Stimulated activated naive B cell treated with anti-CD40 and anti-IgM and Interleukin-4, amounts not matched to agents 10 μg/mL and 1 μg/mL and 100 μg/mL, for 72 hours (primary cell): ENCODE measurements at regions not wholly inside any gene's neighbourhood (a gene's known extent, or its start where the extent isn't known, plus 50 kb on each side); places are given as distances from the start of the nearest gene placed in this dataset.

Experiments used
- ATAC-seq, 2 donors: fragments of 150-1000 bp; cut with Tn5 transposase; replicated peaks; 2 replicates each; pipeline ENCODE4 v1.10.0; 2021; ENCODE audit warnings: moderate library complexity in 1 of 2
- DNase-seq: peaks from one replicate; pipeline ENCODE4 v3.0.0; 2021
- H3K27ac Mint-ChIP-seq: one replicate; pipeline ENCODE4 v1.8.0; 2022; ENCODE audit warnings: mild to moderate bottlenecking, mixed read lengths
- H3K27me3 Mint-ChIP-seq, 2 donors: one replicate each; pipeline ENCODE4 v1.8.0; 2022; ENCODE audit warnings: mixed read lengths in 2 of 2
- H3K36me3 Mint-ChIP-seq, 2 donors: one replicate each; pipeline ENCODE4 v1.8.0; 2022; ENCODE audit warnings: mixed read lengths in 2 of 2, mild to moderate bottlenecking in 1 of 2
- H3K4me1 Mint-ChIP-seq, 2 donors: one replicate each; pipeline ENCODE4 v1.8.0; 2022; ENCODE audit warnings: mixed read lengths in 2 of 2, mild to moderate bottlenecking in 1 of 2
- H3K4me3 Mint-ChIP-seq, 2 donors: one replicate each; pipeline ENCODE4 v1.8.0; 2022; ENCODE audit warnings: mild to moderate bottlenecking in 2 of 2, mixed read lengths in 2 of 2, moderate library complexity in 1 of 2
- H3K9me3 Mint-ChIP-seq, 2 donors: one replicate each; pipeline ENCODE4 v1.8.0; 2022; ENCODE audit warnings: mixed read lengths in 2 of 2, mild to moderate bottlenecking in 1 of 2

DNA sequence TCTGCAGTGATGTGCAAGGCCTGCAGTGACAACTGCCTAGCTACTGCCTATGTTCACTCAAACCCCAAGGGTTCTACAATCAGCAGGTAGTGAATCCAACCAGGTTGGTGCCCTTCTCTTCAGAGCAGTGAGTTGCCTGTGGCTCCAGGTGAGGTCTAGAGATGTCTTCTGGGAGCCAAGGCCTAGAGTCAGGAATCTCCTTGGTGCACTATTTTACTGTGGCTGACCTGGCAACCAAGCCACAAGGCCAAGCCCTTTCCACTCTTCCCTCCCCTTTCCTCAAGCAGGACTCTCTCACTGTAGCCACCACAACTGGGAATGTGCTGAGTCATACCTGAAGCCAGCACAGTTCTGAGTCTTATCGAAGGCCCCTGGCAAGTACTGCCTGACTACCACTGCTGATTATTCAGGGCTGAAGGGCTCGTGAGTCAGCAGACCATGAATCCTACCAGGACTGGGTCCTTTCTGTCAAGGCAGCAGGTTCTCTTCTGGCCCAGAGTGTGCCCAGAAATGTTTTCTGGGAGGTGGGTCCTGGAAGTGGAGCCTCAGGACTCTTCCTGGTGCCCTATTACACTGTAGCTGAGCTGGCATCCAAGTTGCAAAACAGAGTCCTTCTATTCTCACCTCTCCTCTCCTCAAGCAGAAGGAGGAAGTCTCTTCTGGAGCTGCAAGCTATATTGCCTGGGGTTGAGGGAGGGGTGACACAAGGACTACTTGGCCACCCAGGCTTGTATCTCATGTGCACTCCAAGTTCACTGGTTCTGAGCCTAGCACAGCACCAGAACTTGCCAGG lies 111.6 kb downstream of the BTC start:
- Mint-ChIP-seq H3K27ac (no peak overlapping the region), H3K27me3 (peaks cover 25 to 26% of the 10 kb centered on the region in 2 donors), H3K4me1 (no peaks in the 10 kb centered on the region), H3K36me3 (no peaks in the 10 kb centered on the region), H3K4me3 (no peak overlapping the region), H3K9me3 (peaks cover 0 to 4% of the 10 kb centered on the region in 2 donors)
- ATAC-seq, result no peak
- no peak for DNase-seq

DNA sequence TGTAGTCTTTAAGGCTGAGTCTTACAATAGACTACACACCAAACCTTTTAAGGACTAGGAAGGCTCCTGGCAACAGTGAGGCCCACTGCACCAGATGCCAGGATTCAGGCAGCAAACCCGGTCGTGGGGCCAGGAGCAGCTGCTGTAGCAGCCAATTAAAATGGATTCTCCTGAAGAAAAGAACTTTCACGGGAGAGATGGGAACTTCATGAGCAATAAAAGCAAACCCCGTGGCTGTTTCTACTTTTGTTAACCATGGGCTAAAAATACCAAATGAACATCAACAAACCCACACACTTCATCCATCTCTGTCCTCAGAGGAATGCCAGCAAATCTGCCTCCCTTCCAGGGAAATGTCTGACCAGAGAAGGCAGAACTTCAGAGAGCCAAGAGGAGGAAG lies 101.4 kb downstream of the BTC start:
- H3K36me3 Mint-ChIP-seq, result no peaks in the 10 kb centered on the region
- H3K27ac Mint-ChIP-seq, result no peak overlapping the region
- DNase-seq (no peak), ATAC-seq (no peak)
- H3K4me1 Mint-ChIP-seq, result no peaks in the 10 kb centered on the region
- H3K9me3 Mint-ChIP-seq, result no peaks in the 10 kb centered on the region
- no peak overlapping the region for H3K4me3 Mint-ChIP-seq
- H3K27me3 Mint-ChIP-seq, result peaks cover 14 to 25% of the 10 kb centered on the region in 2 donors
